ENCODE measurements at regions not wholly inside any gene's neighbourhood (a gene's known extent, or its start where the extent isn't known, plus 50 kb on each side); places are given as distances from the start of the nearest gene placed in this dataset.
"Not testable (repeated sequence)": the region's sequence is repeated elsewhere in the genome, so short reads cannot be mapped to it uniquely, and the experiment has no call there.

DNA sequence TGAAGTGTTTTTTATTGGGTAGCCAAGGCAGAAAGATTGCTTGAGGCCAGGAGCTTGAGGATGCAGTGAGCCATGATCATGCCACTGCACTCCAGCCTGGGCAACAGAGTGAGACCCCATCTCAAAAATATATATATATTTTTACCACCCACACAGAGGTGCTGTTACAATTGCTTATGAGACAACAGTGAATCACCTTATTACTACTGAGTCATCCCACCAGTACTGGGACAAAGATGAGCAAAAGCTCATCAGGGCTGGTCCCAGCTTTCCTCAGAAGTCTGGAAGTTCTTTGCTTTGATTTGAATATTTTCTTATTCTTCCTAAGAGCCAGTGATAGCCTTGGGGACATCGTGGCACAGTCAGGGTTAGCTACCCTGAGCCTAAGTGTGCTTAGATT, 207.7 kb downstream of the SOX2 start:
- DNase-seq (ENCODE audit: low read depth, low spot score): no peak

DNA sequence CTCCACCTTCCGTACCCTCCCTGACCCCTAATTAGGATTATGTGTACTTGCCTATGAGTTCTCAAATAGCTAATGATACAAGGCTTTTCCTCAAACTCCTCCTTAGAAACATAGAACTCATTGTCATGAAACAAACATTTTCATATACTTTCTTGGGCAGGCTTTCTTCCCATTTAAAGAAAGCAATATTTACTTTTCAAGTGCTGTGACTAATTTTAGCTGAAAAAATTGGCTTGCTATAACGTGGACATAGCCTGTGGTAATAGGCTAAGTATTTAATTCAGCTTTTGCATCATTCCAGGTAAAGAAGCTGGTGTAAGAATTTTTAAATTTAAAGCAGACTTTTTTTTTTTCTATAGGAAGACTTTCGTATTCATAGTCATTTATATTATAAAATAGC, 208.7 kb downstream of the SOX2 start:
- no peak for DNase-seq (ENCODE audit: low read depth, low spot score)

DNA sequence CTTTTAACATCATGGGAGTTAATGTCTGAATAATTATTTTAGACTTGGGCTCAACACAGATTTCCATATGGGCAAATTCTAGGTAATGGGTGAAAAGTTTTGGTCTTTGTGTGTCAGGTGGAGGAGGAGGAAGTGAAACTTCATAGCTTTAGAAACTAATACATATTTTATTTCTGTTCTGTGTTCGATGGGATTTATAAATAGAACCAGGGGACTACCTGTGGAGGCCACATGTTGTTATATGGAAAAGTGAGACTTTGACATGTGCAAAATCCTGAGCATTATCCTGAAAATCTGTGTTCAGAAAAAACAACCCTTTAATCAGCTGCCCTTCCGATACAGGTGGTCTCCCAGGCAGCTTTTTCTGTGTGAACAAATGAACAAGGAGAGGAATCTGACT, 209.5 kb downstream of the SOX2 start:
- no peak for DNase-seq (ENCODE audit: low read depth, low spot score)

DNA sequence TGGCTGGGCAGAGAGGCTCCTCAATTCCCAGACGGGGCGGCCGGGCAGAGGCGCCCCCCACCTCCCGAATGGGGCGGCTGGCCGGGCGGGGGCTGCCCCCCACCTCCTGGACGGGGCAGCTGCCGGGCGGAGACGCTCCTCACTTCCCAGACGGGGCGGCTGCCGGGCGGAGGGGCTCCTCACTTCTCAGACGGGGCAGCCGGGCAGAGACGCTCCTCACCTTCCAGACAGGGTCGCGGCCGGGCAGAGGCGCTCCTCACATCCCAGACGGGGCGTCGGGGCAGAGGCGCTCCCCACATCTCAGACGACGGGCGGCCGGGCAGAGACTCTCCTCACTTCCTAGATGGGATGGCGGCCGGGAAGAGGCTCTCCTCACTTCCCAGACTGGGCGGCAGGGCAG, 214.1 kb downstream of the SOX2 start:
- not testable (repeated sequence) for DNase-seq (ENCODE audit: low read depth, low spot score)

DNA sequence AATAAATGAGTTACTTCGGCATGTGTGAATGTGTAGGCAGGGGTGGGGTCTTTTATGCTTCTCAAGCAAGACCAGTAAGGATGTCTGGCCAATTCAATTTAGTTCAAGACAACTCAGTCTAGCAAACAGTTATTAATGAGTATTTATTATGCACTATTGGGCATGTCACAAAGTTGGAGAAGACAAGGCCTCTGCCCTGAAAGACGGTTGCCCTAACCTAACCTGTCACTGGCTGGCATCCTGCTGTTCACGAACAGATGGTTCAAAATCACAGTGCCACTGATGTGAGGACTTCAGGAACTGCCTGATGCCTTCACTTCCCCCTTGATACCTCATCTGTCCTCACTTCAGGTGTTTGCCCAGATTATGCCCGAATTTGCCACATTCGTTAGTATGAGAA, 217.8 kb downstream of the SOX2 start:
- no peak for DNase-seq (ENCODE audit: low read depth, low spot score)

DNA sequence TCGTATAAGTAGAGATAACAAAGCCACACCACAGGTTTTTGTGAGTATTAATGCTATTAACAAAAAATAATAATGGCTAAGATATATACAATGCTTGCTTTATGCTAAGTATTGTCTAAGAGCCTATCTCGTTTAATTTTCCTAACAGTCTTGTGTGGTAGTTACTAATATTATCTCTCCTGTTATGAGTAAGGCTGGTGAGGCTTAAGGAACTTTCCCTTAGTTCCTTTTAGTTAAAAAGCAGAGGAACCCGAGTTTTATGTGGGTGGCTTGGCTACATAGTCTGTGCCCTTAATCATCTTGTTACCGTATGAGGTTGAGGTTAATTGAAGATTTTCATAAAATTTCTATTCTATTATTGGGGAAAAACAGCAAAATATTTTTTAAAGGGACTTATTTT, 218.4 kb downstream of the SOX2 start:
- no peak for DNase-seq (ENCODE audit: low read depth, low spot score)

DNA sequence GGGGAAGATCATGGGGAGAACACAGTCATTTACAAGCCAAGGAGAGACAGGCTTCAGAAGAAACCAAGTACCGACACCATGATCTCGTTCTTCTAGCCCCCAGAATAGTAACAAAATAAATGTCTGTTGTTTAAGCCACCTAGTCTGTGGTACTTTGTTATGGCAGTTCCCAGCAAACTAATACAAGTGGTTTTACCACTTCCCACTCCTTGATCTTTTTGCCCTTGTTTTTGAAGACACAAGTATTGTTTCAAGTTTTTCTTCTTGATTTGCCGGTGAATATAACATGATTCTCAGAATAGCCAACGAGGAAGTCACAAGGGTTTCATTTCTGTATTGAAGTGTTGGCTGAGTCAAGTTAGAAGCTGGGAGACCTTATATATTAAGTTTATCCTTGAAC, 220.3 kb downstream of the SOX2 start:
- no peak for DNase-seq (ENCODE audit: low read depth, low spot score)

DNA sequence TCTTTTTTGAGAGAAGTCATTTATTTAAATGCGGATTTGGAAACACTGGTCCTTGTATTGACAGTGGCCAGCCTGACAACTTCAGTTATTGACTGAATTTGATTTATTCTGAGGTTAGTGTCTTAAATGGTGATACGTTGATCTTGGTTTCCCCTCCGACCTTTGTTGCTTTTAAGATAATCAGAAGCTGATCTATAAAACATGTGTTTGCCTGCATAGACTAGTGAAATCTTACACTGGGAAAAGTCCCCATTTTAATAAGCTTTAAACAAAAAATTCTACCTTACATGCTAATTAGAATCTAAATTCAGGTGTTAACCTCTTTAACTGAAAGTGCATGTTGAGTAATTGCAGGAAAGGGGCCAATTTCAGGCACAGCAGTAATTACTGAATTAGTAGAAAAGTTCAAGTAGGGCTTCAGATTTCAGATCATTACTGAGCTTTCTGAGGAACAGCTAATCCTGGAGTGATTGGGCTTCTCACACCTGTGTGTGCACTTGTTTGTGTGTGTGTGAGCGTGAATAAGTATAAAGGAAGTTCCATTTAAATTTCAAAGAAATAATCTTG, 221.4 kb downstream of the SOX2 start:
- DNase-seq (ENCODE audit: low read depth, low spot score): no peak

DNA sequence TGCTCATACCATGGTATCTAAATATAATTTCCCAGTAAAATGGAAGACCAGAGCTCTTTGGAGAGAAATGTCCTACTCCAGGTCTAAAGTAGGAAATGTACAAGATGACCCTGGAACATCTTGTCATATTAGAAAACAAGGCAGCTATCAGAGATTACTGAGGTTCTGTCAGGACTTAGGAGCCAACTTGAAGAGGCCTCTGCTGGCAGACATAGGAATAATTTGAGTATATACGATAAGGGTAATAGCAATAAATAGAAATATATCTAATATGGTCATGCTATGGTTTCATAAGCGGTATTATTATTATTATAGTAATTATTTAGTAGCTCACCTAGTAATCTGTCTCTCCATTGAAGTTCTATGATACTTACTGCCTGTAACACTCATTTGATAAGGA, 224.2 kb downstream of the SOX2 start:
- no peak for DNase-seq (ENCODE audit: low read depth, low spot score)

DNA sequence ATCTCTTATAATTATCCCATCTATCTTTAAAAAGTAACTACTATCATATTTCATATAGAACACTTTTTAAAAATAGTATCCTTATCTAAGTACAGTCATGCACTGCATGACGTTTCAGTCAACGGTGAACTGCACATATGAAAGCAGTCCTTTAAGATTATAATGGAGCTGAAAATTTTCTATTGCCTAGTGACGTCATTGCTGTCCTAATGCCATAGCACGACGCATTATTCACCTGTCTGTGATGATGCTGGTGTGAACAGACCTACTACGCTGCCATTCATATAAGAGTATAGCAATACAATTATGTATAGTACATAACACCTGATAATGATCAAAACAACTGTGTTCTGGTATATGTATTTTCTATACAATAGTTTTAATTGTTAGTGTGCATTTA, 225.0 kb downstream of the SOX2 start:
- DNase-seq (ENCODE audit: low read depth, low spot score): no peak

DNA sequence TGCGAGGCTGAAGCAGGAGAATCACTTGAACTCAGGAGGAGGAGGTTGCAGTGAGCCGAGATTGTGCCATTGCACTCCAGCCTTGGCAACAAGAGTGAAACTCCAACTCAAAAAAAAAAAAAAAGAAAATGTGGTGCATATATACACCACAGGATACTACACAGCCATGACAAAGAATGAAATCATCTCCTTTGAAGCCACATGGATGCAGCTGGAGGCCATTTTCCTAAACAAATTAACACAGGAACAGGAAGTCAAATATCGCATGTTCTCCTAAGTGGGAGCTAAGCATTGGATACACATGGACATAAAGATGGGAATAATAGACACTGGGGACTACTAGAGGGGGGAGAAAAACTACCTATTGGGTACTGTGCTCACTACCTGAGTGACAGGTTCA, 226.9 kb downstream of the SOX2 start:
- DNase-seq (ENCODE audit: low read depth, low spot score): not testable (repeated sequence)

DNA sequence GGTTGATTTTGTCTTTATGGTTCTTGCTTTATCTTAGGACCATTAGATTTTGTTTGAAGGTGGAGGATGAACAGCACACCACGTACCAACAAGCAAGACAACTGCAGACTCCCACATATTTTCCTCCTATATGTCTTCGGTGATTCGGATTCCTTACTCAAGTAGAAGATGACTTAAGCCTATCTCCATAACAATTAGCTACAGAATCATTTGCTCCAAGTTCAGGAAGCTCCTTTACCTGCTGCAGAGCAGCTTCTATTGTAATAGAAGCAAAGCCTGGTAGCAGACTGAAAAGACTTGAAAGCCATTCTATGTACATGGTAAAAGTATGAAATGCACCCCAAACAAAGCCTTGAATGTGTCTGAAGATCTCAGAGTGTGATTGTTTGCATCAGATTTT, 229.0 kb downstream of the SOX2 start:
- no peak for DNase-seq (ENCODE audit: low read depth, low spot score)

DNA sequence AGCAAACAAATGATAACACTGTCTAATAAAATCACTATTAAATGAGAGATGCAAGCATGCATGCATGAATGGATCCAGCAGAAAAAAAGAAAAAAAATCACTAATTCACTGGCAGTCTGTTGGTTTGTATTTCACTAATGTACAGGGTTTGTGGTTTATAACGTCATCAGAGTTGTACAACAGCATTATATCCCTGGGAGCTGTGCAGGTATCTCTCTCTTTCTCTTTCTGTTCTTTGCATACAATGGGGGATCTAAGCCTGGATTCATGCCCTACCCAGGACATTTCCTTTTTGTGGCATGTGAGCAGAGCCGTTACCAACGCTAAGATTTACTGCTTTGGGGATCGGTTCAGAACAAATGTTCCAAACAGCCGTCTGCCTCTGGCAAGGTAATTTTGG, 229.5 kb downstream of the SOX2 start:
- no peak for DNase-seq (ENCODE audit: low read depth, low spot score)

DNA sequence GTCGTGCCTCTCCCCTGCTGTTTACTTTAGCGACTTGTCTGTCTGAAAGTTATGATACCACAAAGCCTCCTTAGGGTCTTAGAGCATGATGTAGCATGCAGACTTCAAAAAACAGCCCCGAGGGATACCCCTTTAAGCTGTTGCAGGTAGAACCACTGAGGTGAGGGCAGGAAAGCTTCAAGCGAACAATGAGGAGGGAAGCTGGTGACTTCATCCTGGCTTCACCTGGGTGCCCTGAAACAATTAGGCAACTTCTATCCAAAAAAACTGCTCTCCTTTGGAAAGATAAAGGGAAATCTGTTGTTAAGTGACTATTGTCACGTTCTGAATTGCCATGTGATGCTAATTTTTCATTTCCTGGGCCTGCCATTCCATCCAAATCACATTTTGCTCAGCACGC, 231.6 kb downstream of the SOX2 start:
- no peak for DNase-seq (ENCODE audit: low read depth, low spot score)

DNA sequence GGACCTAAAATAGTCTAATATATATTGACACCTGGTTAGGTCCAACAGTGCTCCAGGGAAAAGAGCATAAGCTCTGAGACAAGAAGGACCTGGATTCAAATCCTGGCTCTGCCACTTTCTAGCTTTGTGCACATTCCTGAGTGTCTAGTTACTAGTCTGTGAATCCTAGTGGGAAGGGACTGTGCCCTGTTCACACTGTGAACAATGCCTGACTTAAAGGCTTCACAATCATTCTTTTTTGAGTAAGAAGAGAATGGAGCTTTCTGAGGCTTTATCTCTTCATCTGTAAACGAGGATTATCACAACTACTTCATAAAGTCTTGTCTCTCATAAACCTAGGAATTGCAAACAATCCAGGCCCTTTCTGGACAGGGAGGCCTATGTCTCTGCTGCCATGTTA, 235.9 kb downstream of the SOX2 start:
- DNase-seq (ENCODE audit: low read depth, low spot score): no peak

DNA sequence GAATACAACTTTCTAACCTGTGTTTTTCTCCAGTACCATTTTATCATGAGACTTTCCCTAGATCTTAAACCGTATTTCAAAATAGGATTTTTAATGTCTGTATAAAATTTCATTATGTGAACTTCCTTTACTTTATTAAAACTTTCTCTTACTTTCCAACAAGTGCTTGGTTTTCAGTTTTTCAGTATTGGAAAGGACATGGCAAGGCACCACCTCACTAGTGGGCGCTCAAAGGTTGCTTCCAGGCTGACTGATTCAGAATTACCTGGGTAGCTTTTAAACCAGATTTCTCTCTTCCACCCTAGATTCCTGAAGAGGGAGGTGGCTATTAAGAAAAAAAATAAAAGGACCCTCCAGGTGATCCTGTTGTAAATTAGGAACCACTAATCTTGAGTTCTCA, 236.6 kb downstream of the SOX2 start:
- DNase-seq (ENCODE audit: low read depth, low spot score): no peak

DNA sequence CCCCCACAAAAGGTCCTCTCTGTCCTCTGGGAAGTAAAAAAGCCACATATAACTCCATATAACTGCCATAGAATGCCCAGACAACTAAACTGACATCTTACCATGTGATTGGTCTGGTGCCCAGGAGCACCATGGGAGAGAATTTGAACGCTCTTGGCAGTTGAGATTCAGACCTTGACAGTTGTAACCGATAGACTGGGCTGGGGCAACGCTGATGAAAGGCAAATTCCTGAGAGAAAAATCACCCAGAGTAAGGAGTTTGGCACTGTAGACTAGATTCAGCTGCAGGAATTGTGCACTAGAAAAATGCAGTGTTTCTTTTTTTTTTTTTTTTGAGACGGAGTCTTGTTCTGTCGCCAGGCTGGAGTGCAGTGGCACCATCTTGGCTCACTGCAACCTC, 240.5 kb downstream of the SOX2 start:
- no peak for DNase-seq (ENCODE audit: low read depth, low spot score)

DNA sequence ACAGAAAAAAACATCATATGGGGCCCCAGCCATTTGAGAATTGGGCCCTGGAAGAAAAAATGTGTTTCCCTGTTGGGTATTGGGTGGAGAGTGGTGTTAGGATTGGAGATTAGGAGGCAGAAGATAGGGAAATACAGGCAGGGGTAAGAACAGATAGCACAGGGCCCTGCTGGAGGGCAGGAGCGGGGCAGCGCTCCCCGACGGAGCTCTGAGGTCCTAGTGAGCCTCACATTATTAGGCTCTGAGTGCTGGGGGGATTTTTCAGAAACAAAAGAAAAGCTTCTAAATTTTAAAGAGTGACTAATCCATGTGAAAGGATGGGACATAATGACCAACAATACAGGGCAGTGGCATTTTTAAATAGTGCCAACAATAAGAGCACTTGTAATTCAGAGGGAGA, 241.2 kb downstream of the SOX2 start:
- DNase-seq (ENCODE audit: low read depth, low spot score): no peak

DNA sequence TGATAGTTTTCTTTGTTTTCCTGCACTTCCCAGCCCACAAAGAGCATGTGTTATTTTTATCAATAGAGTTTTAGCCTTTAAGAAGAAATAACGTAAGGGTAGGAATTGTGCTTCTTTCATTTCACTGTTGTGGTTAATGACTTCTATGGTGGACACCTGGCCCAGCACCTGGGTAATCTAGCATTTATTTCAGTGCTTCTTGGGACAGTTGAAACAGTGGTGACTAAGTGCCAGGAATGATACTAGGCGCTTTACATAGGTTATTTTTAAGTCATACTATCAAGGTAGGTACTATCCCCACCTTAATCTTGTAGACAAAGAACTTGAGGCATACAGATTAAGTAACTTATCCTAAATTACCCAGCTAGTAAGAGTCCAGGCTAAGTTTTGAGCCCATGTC, 243.8 kb downstream of the SOX2 start:
- no peak for DNase-seq (ENCODE audit: low read depth, low spot score)

DNA sequence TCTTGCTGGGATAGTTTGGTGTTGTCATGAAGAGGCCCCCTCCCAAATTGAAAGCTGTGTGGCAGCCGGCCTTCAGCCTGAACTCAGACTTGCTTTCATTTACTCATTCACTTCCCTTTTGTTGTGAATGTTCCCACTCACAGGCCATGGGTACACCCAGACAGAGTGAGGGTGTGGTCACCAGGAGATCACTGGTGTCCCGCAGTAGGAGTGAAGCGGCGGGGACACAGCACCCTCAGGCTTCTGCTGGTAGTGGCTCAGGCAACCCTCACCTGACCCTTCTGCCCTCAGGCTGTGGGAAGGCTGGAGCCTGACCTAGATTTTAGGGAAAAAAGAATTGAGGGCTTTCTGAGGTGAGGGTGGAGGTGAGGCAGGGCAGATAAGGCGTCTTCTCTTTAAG, 244.4 kb downstream of the SOX2 start:
- peak; percentile 44 for DNase-seq (ENCODE audit: low read depth, low spot score)

DNA sequence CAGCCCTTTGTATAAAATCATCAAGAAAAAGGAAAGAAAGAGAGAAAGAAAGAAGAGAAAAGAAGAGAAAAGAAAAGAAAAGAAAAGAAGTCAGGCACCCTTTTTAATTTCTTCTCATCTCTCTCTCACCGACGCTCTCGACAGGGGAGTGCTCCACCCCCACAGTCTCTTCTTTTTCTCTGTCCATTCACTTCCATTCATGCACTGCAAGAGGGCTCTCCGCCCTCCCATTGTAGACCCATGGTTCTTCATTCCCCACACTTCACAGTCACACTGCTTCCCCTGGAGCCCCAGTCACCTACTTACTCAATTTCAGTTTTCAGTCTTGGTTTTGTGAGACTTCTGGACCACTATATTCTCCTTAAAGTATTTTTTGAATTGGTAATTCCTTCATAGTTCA, 254.7 kb downstream of the SOX2 start:
- peak; percentile 33 for DNase-seq (ENCODE audit: low read depth, low spot score)

DNA sequence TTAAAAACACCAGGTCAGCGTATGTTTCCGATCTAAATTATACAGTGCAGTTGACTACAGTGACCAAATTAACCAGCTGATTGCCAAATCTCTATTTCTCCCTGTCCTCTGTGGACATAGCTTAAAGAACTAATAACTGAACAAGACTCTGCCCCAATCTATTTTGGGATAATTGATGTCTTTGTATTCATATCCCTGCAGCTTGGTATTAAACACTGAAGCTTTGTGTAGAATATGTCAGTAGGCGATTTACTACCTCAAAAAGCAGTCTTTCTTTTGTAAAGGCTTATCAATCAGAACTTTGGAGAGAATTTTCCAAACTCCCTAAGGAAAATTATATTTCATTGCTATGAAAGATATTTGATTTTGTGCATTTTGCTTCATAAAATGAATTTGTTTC, 258.2 kb downstream of the SOX2 start:
- no peak for DNase-seq (ENCODE audit: low read depth, low spot score)

DNA sequence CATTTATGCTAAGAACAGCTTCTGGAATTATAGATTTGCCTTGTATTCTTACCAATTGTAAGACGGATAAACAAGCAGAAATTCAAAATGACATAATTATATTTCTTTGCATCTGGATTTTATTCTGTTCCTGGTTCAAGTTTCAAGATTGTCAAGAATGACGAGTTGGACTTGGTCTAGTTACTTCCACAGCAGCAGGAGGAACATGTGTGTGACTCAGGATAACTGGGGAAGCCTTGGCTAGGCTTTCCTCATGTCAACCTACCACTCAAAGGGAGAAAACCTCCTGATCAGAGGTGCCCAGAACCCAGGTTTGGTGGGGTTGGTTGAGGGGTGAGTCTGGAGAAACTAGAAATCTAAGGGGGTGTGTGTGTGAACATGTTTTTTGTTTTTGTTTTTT, 259.7 kb downstream of the SOX2 start:
- no peak for DNase-seq (ENCODE audit: low read depth, low spot score)

DNA sequence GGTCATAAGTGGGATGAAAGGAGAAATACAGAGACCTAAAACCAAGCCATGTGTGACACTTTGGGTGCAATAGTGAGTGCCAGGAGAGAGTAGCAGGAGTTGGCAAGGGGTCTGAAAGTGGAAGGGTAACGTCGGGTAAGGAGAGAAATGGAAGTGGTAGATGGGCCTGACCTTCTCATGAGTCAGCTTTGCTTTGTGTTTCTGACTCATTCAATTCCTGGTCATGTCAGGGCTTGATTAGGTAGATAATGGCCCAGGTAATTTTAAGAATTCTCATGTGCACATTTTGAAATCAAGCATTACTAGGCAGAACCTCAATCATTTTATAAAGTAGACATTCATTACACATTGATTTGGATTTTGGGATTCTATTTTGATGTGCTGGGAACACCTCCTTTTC, 262.5 kb downstream of the SOX2 start:
- no peak for DNase-seq (ENCODE audit: low read depth, low spot score)

DNA sequence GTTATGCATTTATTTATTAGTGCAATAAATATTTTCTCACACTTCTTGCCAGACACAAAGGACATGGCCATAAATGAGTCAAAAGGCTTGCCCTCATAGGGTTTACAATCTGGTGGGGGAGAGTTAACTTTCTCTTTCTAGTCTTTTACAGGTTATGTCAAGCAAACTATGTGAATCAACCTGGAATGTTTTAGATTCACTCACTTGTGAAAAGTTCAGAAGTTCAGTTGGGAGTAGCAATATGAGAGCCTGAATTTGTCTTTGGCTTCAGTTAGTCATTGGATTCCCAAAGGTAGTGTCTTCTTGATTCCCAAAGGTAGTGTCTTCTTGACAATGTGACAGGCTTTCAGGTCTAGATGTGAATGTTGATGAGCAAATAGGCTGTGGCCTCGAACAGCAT, 264.8 kb downstream of the SOX2 start:
- no peak for DNase-seq (ENCODE audit: low read depth, low spot score)

Data from ELF-1 (cell line).